Loucy (cell line): ENCODE measurements at regions not wholly inside any gene's neighbourhood (a gene's known extent, or its start where the extent isn't known, plus 50 kb on each side); places are given as distances from the start of the nearest gene placed in this dataset.

Experiments used
- H2AFZ ChIP-seq: fragments of 200-600 bp; sonication (generic); 2 replicates; pipeline ENCODE4 v1.6.0; 2016; ENCODE audit warnings: antibody characterized with exemption, mild to moderate bottlenecking, low read length, moderate library complexity
- H3F3A ChIP-seq: fragments of 200-600 bp; 2 replicates; pipeline ENCODE4 v1.6.0; 2016; ENCODE audit warnings: antibody characterized with exemption, low read depth, mild to moderate bottlenecking
- H3K27me3 ChIP-seq: fragments of 200-600 bp; sonication (generic); 2 replicates; pipeline ENCODE4 v1.6.1; 2014; ENCODE audit warnings: low read length, mild to moderate bottlenecking; ENCODE audit not compliant: insufficient read depth, poor library complexity, severe bottlenecking
- H3K36me3 ChIP-seq: fragments of 200-600 bp; sonication (generic); 2 replicates; pipeline ENCODE4 v1.6.1; 2016; ENCODE audit warnings: low read length; ENCODE audit not compliant: insufficient read depth
- H3K4me1 ChIP-seq: fragments of 200-600 bp; sonication (generic); 2 replicates; pipeline ENCODE4 v1.5.1; 2014; ENCODE audit warnings: low read length, mild to moderate bottlenecking; ENCODE audit not compliant: insufficient read depth, poor library complexity, severe bottlenecking
- H3K4me2 ChIP-seq: fragments of 200-600 bp; sonication (generic); 2 replicates; pipeline ENCODE4 v1.6.0; 2014; ENCODE audit warnings: antibody characterized with exemption, low read length, low read depth, mild to moderate bottlenecking; ENCODE audit not compliant: poor library complexity, severe bottlenecking
- H3K4me3 ChIP-seq: fragments of 200-600 bp; sonication (generic); 2 replicates; pipeline ENCODE4 v1.5.1; 2014; ENCODE audit warnings: low read length, mild to moderate bottlenecking, mixed read lengths; ENCODE audit not compliant: poor library complexity, severe bottlenecking
- H3K79me2 ChIP-seq: fragments of 200-600 bp; sonication (generic); 2 replicates; pipeline ENCODE4 v1.6.1; 2014; ENCODE audit warnings: low read length; ENCODE audit not compliant: insufficient read depth
- H3K9ac ChIP-seq: fragments of 200-600 bp; sonication (generic); 2 replicates; pipeline ENCODE4 v1.6.0; 2014; ENCODE audit warnings: mild to moderate bottlenecking, low read depth, low read length, moderate library complexity; ENCODE audit not compliant: poor library complexity, severe bottlenecking
- H3K9me2 ChIP-seq: fragments of 200-600 bp; sonication (generic); replicated peaks from 2 replicates; pipeline ENCODE4 v1.6.1; 2016; ENCODE audit warnings: low read depth, low read length, mixed read lengths
- H3K9me3 ChIP-seq: fragments of 200-600 bp; sonication (generic); 2 replicates; pipeline ENCODE4 v1.6.1; 2014; ENCODE audit warnings: mild to moderate bottlenecking, antibody characterized with exemption, low read length, low read depth; ENCODE audit not compliant: insufficient read depth
- H4K20me1 ChIP-seq: fragments of 200-600 bp; sonication (generic); 2 replicates; pipeline ENCODE4 v1.6.0; 2014; ENCODE audit warnings: antibody characterized with exemption, low read length, mild to moderate bottlenecking; ENCODE audit not compliant: insufficient read depth, poor library complexity, severe bottlenecking
- CTCF ChIP-seq: fragments of 200-600 bp; sonication (generic); conservative IDR thresholded peaks from 2 replicates; pipeline ENCODE4 v1.5.1; 2014; ENCODE audit warnings: mild to moderate bottlenecking, antibody characterized with exemption, low read length
- EZH2phosphoT487 ChIP-seq: fragments of 200-600 bp; IDR thresholded peaks from 2 replicates; pipeline ENCODE4 v1.6.1; 2018; ENCODE audit warnings: antibody characterized with exemption, mild to moderate bottlenecking, moderate library complexity, borderline replicate concordance

GRCh38 chr1:43031316-43032203 is 72.9 kb upstream of the SLC2A1 start:
- H4K20me1 ChIP-seq = no peaks in the 10 kb centered on the region
- H3K79me2 ChIP-seq = no peaks in the 10 kb centered on the region
- H3K4me1 ChIP-seq = peaks cover 9% of the 10 kb centered on the region
- no peaks in the 10 kb centered on the region for H3K27me3 ChIP-seq
- H3K9ac ChIP-seq = no peak overlapping the region
- TF ChIP-seq CTCF (no peak), EZH2phosphoT487 (no peak)
- H3K9me2 ChIP-seq = no peaks in the 10 kb centered on the region
- H2AFZ ChIP-seq = no peak overlapping the region
- H3K4me2 ChIP-seq = no peak overlapping the region
- no peaks in the 10 kb centered on the region for H3K36me3 ChIP-seq
- H3K4me3 ChIP-seq = no peak overlapping the region
- no peaks in the 10 kb centered on the region for H3K9me3 ChIP-seq
- H3F3A ChIP-seq = no peaks in the 10 kb centered on the region

- Histone ChIP-seq H3K79me2 (no peaks in the 10 kb centered on the region), H3K27me3 (no peaks in the 10 kb centered on the region), H3K9me3 (no peaks in the 10 kb centered on the region), H3K9me2 (no peaks in the 10 kb centered on the region), H3F3A (no peaks in the 10 kb centered on the region), H2AFZ (no peak overlapping the region), H3K9ac (no peak overlapping the region), H3K36me3 (no peaks in the 10 kb centered on the region), H3K4me2 (no peak overlapping the region), H3K4me3 (no peak overlapping the region), H3K4me1 (no peaks in the 10 kb centered on the region), H4K20me1 (no peaks in the 10 kb centered on the region)
- no peak for TF ChIP-seq CTCF
- no peak for TF ChIP-seq EZH2phosphoT487
Measured at GRCh38 chr1:43024905-43025304, 66.2 kb upstream of the SLC2A1 start.

GRCh38 chr1:43021547-43022474 is 63.1 kb upstream of the SLC2A1 start:
- H3K36me3 ChIP-seq = no peaks in the 10 kb centered on the region
- H3K4me3 ChIP-seq = no peak overlapping the region
- H3K79me2 ChIP-seq = no peaks in the 10 kb centered on the region
- H2AFZ ChIP-seq = no peak overlapping the region
- no peaks in the 10 kb centered on the region for H3K9me2 ChIP-seq
- no peaks in the 10 kb centered on the region for H4K20me1 ChIP-seq
- TF ChIP-seq EZH2phosphoT487 (no peak), CTCF (no peak)
- H3F3A ChIP-seq = no peaks in the 10 kb centered on the region
- H3K4me1 ChIP-seq = no peaks in the 10 kb centered on the region
- no peak overlapping the region for H3K4me2 ChIP-seq
- no peak overlapping the region for H3K9ac ChIP-seq
- no peaks in the 10 kb centered on the region for H3K27me3 ChIP-seq
- H3K9me3 ChIP-seq = no peaks in the 10 kb centered on the region
